HG03159 (cell line): ENCODE measurements at regions not wholly inside any gene's neighbourhood (a gene's known extent, or its start where the extent isn't known, plus 50 kb on each side); places are given as distances from the start of the nearest gene placed in this dataset.
A peak's percentile ranks its signal among the peaks of the same experiment; 100 is the strongest.
"Not testable (repeated sequence)": the region's sequence is repeated elsewhere in the genome, so short reads cannot be mapped to it uniquely, and the experiment has no call there.

Experiments used
- ATAC-seq: cut with Tn5 transposase; IDR thresholded peaks from one replicate; pipeline ENCODE4 v1.9.1; 2021; ENCODE audit warnings: mild to moderate bottlenecking, moderate library complexity; ENCODE audit not compliant: unreplicated experiment

DNA sequence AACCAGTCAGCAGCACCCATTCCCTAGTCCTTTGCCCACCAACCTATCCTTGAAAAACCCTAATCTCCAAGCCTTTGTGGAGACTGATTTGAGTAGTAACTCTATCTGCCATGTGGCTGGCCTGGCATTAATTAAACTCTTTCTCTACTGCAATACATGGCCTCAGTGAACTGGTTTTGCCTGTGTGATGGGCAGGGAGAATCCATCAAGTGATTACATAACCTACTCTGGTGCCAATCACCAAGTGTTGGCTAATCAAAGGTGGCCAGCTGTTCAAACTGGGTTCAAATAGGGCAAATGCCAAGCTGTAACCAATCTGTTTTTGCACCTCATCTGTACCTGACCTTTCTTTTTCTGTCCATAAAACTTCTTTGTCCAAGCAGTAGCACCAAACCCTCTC lies 139.8 kb upstream of the XPO1 start:
- ATAC-seq, result no peak

DNA sequence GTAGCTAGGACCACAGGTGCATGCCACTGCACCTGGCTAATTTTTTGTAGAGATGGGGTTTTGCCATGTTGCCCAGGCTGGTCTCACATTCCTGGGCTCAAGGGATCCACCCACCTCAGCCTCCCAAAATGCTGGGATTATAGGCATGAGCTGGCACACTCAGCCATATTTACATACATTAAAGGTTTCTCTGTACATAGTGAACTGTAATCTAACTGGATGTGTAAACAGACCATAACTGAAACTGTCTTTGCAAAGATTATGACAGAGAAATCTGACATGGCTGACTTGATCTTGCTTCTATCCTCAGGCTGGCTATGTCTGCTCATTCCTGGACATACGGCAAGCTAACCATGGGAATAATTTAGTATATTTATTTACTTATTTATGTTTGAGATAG lies 139.2 kb upstream of the XPO1 start:
- no peak for ATAC-seq

DNA sequence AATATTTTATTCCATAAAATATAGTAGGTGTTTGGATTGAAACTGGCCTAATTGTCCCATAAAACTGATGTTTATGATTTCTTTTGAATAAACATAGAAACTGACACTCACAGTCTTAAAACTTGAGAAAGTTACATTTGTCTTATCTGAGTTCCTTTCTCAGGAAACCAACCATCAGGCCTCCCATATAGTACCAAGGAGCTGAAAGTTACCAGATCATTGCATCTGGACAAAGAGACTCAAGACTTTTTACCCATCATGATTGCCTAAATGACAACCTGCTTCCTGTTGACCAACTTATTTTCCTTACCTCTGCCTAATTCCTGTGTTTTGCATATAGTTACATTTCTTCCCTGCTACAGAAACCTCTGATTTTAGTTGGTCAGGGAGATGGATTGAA lies 137.0 kb upstream of the XPO1 start:
- no peak for ATAC-seq

DNA sequence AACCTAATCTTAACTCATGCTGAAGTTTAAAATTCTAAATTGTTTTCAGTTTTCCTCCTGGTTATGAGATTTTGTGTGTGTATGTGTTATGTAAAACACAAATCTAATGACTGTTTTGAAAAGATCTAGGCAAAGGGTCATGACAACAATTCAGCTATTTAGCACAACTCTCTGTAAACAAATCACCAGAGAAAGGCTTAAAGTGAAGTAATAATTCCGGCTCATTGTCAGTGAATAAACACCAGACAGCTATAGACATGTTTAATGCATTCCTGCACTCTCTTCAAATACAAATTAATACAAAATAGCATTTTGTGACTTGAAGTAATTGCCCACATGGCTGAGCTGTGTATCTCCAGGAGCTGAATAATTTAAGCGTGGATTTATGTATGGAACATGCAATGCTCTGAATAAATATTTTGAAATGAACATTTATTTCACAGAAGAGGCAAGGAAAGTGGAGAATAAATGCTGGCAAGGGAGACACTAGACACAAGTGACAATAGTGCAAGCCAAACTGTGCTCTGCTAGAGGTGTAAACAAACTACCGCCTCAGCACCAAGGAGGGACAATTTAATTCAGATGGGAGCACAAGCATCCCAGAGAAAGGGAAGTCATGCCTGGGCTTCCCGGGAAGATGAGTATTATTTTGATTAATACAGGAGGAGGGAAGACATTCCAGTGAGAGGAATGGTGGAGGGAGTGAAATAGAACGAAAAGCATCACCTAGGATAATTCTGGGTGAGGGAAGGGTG lies 133.6 kb upstream of the XPO1 start:
- no peak for ATAC-seq

DNA sequence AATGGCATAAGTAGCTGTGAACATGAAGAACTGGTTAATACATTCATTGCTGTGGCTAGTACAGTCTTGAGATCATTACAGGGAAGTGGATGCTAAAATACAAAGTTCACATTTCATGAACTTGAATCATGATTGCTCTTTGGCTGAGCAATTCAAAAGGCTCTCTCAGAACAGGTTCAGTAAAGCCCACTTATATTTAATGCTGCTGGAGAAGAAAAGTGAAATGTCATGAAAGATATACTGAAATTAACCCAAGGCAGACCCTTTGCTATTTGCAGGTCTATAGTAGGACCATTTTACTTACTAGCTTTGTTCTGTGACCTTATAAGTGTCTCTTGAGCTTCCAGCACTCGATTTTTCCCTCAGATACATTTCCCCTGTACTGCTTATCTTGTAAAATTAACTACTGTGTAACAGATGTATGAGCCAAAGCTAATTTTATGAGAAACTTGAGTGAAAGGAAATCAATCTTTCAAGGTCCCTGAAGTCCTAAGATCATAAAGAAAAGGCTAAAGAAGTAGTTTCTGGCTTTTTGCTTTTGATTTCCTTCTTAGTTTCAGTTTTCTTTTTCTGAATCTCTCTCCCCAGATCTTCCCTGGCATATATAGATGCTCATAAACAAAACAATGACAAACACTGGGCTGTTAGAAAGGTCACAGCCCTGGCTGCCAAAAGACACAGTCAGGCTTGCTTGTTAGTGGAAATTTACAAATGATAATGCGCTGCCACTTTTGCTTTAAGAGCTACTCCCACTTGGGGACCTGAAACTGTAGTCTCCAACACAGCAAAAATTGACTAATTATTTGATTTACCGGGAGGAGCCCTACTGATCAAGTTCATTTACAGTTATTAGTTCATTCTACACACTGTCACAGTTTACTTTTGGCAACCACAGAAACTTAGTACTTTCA lies 132.7 kb upstream of the XPO1 start:
- ATAC-seq, result peak; percentile 50

DNA sequence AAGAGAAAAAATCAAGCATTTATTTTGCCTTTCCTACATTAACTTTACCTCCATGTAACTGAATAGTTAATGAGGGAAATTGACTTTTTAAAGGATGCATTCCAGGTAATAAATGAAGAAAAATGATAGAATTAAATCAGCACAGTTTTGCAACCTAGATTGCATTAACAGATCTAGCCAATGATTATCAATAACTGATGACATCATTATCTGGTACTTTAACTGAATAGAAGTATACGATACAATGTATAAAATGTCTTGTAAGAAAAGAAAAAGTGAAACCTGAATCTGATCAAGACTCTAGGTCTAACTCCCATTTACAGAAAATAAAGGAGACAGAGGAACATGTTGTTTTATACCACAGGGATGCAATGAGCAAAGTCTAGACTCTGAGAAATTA lies 126.0 kb upstream of the XPO1 start:
- ATAC-seq, result no peak

DNA sequence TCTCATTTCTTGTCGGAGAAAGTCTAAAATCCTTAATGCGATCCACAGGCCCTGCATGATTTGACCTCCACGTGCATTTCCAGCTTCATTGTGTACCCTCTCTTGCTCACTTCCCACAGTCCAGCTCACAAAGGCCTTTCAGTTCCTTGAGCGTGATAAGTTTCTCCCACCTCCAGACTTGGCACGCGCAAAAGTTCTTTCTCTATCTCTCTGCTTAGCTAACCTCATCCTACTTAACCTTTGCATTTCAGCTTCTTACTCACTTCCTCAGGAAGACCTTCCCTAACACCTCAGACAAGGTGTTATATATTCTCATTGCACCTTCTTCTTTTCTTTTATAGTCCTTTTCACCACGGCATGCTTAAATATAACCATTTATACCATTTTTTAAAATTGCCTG lies 124.8 kb upstream of the XPO1 start:
- ATAC-seq, result no peak

DNA sequence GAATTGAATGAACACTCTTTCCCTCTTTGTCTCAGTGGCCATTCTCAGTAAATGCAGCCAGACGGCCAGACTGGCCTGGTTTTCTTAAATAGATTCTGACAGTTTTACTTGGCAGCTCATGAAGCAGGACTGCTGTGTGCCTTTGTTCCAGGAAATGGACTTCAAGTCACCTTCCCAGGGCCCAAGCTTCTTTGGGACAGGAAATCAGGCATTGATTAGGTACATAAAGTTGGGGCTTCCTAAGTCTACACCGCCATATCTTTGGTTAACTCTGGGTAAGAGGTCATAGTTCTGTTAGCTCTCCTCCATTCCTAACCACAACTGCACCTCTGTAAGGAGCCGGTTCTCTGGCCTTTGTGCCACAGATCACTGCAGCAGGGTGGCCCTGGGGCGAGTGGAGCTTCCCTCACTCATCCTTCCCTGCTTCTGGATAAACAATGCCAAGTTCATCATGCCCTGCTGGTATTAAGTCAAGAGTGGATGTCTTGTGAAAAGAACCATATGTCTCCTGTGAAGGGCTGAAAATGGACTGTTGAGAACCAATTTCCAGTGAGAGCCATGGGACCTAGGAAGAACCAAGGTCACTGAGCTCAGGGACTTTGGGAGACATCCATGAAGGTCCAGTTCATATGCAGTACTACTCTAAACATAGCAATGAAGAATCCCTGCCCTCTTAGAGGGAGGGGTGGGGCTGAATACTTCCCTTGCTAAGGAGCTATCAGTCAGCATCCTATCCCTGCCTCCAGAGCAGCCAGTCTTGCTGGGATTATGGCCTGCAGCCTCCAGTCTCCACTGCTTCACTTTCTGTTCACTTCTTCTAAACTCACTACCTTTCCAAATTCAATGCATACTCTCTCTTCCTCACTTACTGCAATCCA lies 122.6 kb upstream of the XPO1 start:
- no peak for ATAC-seq

DNA sequence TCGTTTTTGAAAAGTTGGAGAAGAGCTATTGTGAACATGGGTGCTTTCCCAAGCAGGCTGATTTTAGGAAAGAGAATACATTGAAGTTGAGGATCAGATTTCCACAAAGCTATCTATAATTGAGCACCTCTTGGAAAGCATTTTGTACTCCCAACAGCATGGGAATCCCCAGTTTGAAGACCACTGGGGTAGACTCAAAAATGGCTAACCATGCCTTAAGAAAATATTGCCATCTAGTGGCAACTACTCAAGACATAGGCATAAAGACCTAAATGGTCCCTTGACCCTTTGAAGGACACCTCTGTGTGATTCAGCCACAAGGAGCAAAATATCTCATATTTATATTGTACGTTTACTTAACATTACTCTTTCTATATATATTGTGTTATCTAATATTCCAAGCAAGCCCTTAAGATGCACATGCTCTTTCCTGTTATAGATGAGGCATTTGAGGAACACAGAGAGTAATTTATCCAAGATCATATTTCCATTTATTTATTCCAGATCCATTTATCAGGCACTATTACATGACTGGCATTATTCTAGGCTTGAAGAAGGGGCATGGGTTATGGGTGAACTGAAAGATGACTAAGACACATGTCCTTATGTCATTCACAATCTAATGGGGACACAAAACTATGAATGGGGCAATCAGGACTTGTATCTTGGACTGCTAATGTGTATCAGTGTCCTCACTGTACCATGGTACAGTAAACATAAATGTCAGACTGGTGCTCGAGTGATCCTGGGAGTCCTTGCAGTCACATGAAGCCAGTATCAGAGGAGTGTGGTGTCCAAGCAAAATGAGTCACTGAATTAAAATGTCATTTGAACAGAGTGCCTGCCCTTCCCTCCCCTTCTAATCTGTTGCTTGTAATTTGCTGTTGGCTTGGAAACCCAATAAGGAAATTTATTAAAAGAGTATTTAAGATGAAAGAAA lies 121.0 kb upstream of the XPO1 start:
- ATAC-seq, result no peak

DNA sequence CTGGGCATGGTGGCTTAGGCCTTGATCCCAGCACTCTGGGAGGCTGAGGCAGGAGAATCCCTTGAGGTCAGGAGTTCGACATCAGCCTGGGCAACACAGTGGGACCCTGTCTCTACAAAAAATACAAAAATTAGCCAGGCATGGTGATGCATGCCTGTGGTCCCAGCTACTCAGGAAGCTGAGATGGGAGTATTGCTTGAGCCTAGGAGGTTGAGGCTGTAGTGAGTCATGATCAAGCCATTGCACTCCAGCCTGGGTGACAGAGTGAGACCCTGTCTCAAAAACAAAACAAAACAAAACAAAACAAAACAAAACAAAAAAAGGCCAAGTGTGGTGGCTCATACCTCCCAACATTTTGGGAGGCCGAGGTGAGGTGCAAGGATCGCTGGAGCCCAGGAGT lies 111.8 kb upstream of the XPO1 start:
- not testable (repeated sequence) for ATAC-seq

DNA sequence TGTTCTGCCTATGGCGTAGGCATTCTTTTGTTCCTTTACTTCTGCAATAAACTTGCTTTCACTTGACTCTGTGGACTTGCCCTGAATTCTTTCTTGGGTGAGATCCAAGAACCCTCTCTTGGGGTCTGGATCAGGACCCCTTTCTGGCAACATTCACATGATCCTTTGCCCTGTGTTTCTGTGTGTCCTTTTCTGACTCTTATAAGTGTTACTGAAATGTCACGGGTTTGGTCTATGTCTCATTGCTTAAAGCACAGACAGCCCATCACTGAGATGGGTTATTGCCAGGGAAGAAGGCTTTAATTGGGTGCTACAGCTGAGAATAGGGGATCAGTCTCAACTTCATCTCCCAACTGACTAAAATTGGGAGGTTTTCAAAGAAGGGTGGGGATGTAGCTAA lies 110.9 kb upstream of the XPO1 start:
- no peak for ATAC-seq

DNA sequence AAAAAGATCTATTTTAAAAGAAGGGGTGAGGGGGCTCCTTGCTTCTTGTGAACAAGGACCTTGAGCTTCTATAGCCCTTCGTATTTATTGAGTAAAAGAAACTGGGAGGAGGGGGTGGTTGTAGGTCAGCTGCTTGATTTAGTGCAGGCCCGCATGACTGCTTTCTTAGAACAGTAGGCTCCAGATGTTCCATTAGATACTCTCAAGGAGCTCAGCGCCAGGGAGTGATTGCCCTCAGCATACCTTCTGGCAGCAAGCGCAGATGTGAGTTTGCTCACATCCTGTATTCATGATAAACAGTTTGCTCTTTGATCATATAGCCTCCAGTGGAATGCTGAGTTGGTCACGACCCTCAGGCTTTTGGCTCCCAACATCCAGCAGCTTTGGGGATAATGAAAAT lies 108.9 kb upstream of the XPO1 start:
- ATAC-seq, result no peak

DNA sequence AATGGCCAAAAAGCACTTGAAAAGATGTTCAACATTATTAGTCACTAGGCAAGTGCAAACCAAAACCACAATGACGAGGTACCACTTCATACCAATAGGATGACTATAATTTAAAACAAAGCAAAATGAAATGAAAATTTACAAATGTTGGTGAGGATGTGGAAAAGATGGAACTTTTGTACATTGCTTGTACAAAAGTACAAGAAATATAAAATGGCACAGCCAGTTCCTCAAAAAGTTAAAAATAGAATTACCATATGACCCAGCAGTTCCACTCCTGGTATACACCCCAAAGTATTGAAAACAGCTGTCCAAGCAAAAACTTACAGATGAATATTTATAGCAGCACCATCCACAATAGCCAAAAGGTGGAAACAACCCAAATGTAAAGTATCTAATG lies 107.8 kb upstream of the XPO1 start:
- ATAC-seq, result no peak

DNA sequence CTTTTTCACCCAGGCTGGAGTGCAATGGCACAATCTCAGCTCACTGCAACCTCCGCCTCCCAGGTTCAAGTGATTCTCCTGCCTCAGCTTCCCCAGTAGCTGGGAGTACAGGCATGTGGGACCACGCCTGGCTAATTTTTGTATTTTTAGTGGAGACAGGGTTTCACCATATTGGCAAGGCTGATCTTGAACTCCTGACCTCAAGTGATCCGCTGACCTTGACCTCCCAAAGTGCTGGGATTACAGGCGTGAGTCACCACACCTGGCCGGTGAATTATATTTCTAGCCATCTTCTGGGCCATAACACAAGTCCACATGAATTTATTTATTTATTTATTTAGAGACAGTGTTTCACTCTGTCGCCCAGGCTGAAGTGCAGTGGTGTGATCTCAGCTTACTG lies 105.0 kb upstream of the XPO1 start:
- ATAC-seq, result not testable (repeated sequence)

DNA sequence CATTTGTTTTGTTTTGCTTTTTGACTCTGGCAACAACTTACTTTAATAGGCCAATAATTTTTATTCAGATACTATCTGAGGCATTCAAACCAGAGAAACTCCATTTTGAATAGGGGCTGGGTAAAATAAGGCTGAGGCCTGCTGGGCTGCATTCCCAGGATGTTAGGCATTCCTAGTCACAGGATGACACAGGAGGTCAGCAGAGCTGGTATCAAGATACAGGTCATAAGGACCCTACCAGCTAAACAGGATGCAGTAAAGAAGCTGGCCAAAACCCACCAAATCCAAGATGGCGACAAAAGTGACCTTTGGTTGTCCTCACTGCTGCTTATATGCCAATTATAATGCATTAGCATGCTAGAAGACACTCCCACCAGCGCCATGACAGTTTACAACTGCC lies 102.2 kb upstream of the XPO1 start:
- no peak for ATAC-seq

DNA sequence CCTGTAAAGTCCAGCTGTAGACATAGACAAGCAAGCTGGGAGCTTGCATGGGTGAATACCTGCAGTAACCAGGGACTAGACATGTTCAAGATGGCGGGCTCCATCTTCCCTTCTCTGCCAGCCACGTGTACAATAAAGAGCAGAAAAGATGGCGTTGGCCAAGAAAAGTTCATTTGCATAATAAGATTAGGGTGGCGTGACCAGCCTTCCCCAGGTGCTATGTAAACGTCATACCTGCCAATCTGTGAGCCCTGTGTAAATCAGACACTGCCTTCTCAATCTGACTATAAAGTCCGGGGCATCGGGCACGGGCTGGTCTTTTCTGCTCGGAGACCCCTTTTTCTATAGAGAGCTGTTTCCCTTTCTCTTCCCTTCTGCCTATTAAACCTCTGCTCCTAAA lies 101.6 kb upstream of the XPO1 start:
- no peak for ATAC-seq

DNA sequence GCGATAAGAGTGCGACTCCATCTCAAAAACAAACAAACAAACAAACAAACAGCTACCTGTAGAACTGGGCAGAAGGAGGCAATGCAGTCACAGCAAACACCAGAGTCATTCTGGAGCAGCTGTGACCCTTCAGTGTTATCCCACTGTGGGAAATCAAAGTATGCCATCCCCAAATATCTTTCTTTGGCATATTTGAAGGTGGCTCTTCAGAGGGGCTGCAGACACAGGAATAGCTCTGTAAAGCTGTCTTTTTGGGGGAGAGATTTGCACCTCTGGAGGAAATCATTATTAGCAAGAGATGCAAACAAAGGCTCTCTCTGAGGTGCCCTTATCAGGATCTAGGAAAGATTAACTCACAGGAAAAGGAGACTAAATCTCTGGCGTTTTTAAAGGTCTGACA lies 98.5 kb upstream of the XPO1 start:
- ATAC-seq, result no peak

DNA sequence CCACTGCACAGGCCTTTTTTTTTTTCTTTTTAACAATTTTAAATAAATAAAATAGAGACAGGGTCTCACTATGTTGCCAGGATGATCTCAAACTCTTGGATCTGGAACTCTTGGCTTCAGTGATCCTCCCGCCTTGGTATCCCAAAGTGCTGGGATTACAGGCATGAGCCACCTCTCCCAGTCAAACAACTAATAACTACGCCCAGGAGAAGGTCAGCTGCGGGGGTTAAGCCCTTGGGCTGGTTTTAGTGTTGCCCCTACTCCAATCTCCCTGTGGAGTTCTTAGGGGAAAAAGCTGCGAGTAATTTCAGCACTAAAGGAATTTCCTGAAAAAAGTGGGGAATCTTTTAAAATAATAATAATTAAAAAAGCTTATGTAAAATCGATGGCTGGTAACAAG lies 96.4 kb upstream of the XPO1 start:
- no peak for ATAC-seq

DNA sequence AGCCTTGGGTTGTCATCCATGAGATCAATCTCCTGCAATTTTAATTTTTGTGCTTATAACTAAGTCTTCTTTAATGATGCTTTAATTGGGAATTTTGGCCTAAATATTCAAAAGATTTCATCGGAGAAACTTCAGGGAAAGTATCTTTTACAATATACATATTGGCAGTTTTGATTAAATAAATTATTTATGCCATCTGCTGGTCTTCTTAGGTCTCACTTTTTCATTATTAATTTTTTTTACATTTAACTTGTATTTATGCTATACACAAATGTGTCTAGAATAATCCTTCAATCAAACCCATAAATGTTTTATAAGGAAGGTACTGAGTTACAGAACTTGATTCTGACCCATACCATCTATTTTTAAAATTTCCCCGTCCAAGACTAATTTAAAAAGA lies 95.1 kb upstream of the XPO1 start:
- ATAC-seq, result no peak
